Stomach (tissue), 8 donors: ENCODE measurements at regions not wholly inside any gene's neighbourhood (a gene's known extent, or its start where the extent isn't known, plus 50 kb on each side); places are given as distances from the start of the nearest gene placed in this dataset.

Experiments used
- DNase-seq, 2 donors: peaks; one replicate each; pipeline versions ENCODE4 v3.0.0 to v3.0.0-alpha.2; 2013 to 2019
- H3K27ac ChIP-seq, 5 donors: fragments of 200-600 bp in 4 of 5; sonication (generic) in 4 of 5; one replicate each; pipeline ENCODE4 v1.5.1; 2013 to 2019; ENCODE audit warnings: mild to moderate bottlenecking in 1 of 5, moderate library complexity in 1 of 5
- H3K27me3 ChIP-seq, 3 donors: fragments of 200-600 bp; sonication (generic); one replicate each; pipeline ENCODE4 v1.5.1; 2017 to 2019; ENCODE audit warnings: mixed run types in 1 of 3
- H3K36me3 ChIP-seq, 4 donors: fragments of 200-600 bp; sonication (generic); 1 replicate in 3 of 4; 2 replicates in 1 of 4; pipeline ENCODE4 v1.5.1; 2016 to 2019
- H3K4me1 ChIP-seq, 4 donors: fragments of 200-600 bp; sonication (generic); one replicate each; pipeline ENCODE4 v1.5.1; 2016 to 2019
- H3K4me3 ChIP-seq, 4 donors: fragments of 200-600 bp; sonication (generic) in 3 of 4; one replicate each; pipeline ENCODE4 v1.5.1; 2016 to 2019; ENCODE audit warnings: mild to moderate bottlenecking in 1 of 4
- H3K9me3 ChIP-seq, 4 donors: fragments of 200-600 bp; sonication (generic); one replicate each; pipeline ENCODE4 v1.5.1; 2016 to 2019
- CTCF ChIP-seq, 7 experiments: fragments of 450-650 bp in 4 of 7; fragments of 200-600 bp in 3 of 7; sonication (generic) in 3 of 7; IDR thresholded peaks; one replicate each; pipeline ENCODE4 v1.5.1; 2016 to 2019; ENCODE audit warnings: antibody characterized with exemption in 7 of 7, control low read depth in 2 of 7, mild to moderate bottlenecking in 1 of 7
- EP300 ChIP-seq: sonication (generic); formaldehyde crosslinking; IDR thresholded peaks from one replicate; pipeline ENCODE4 v1.6.1; 2017; ENCODE audit warnings: antibody characterized with exemption
- POLR2A ChIP-seq, 4 donors: fragments of 450-650 bp; IDR thresholded peaks; one replicate each; pipeline ENCODE4 v1.6.1; 2016; ENCODE audit warnings: antibody characterized with exemption in 4 of 4, control low read depth in 2 of 4, mild to moderate bottlenecking in 1 of 4, moderate library complexity in 1 of 4
- POLR2AphosphoS5 ChIP-seq, 3 donors: sonication (generic); formaldehyde crosslinking; IDR thresholded peaks; one replicate each; pipeline ENCODE4 v1.6.1; 2016; ENCODE audit warnings: antibody characterized with exemption in 3 of 3
- WGBS, 5 donors: extraction: QIAGEN DNeasy Blood & Tissue Kit in 3 of 5; methylation state at CpG; one replicate each; pipeline versions ENCODE4 v1.1.5 to v1.1.7; 2013 to 2018; 5-methylcytosine and 5-hydroxymethylcytosine counted together
- intact Hi-C: fragments of 100-400 bp; cut with DNase I; formaldehyde crosslinking; loops from one replicate; pipeline ENCODE4 v1.15.1; 2023; ENCODE audit warnings: low total_unique reads
- donor health status: healthy with polysubstance abuse.
- donor health status: Bipolar disorder and iron deficiency.
- donor health status: healthy.

GRCh38 chr5:162227075-162227474, 159.5 kb downstream of the GABRG2 start:
- peaks cover 0 to 4% (median 0%) of the 10 kb centered on the region in 4 donors for H3K9me3 ChIP-seq
- H3K4me3 ChIP-seq, result no peak overlapping the region
- intact Hi-C loops, result no loop called here
- no peak for DNase-seq
- WGBS, 5 donors, result 34 to 54% (median 40%) methylated on average over 2 of the region's 2 CpGs
- no peak overlapping the region for H3K27ac ChIP-seq
- no peak for TF ChIP-seq POLR2AphosphoS5 (IDR thresholded peaks at IDR 0.05)
- no peak for TF ChIP-seq POLR2A (IDR thresholded peaks at IDR 0.05)
- H3K36me3 ChIP-seq, result no peaks in the 10 kb centered on the region
- no peaks in the 10 kb centered on the region for H3K27me3 ChIP-seq
- no peaks in the 10 kb centered on the region for H3K4me1 ChIP-seq

- H3K4me1 ChIP-seq, result no peaks in the 10 kb centered on the region
- no peak for TF ChIP-seq EP300
- no peaks in the 10 kb centered on the region for H3K36me3 ChIP-seq
- 68 to 85% (median 83%) methylated on average over 3 of the region's 3 CpGs for WGBS, 5 donors
- H3K9me3 ChIP-seq, result peaks cover 0 to 5% (median 2%) of the 10 kb centered on the region in 4 donors
- DNase-seq, result no peak
- intact Hi-C loops, result no loop called here
- H3K27ac ChIP-seq, result no peak overlapping the region
- no peaks in the 10 kb centered on the region for H3K27me3 ChIP-seq
- H3K4me3 ChIP-seq, result no peak overlapping the region
These were observed 162.8 kb downstream of the GABRG2 start for GRCh38 chr5:162230348-162230747.

GRCh38 chr5:162231522-162231921, 163.9 kb downstream of the GABRG2 start:
- H3K9me3 ChIP-seq, result peaks cover 0 to 16% (median 7%) of the 10 kb centered on the region in 4 donors
- H3K27me3 ChIP-seq, result no peaks in the 10 kb centered on the region
- no peak for DNase-seq
- intact Hi-C loops, result no loop called here
- TF ChIP-seq POLR2AphosphoS5 (IDR thresholded peaks at IDR 0.05) (no peak), POLR2A (IDR thresholded peaks at IDR 0.05) (no peak), EP300 (no peak), CTCF (IDR thresholded peaks at IDR 0.05) (no peak)
- no peaks in the 10 kb centered on the region for H3K4me1 ChIP-seq
- H3K4me3 ChIP-seq, result no peak overlapping the region
- WGBS, 5 donors, result 45 to 88% (median 59%) methylated on average over 1 of the region's 1 CpG
- no peaks in the 10 kb centered on the region for H3K36me3 ChIP-seq
- no peak overlapping the region for H3K27ac ChIP-seq

DNA sequence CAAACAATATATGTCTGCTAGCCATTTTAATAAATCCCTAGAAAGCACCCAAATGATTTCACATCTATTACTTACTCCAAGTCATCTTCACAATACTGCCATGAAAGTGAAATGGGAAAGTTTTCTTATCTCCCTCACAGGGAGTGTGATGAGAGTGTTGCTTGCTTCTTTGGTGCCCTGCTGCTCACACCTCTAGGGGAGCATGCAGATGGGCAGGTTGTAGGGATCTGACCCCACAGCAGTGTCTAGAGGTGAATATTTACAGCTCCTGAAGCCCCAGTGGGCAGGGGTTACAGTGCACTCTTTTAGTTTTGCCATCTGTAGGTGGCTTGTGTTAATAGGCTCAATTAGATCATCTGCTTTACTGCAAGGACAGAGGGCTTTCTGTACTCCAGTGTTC, 173.2 kb downstream of the GABRG2 start:
- H3K27ac ChIP-seq, result no peak overlapping the region
- DNase-seq, result no peak
- H3K4me3 ChIP-seq, result no peak overlapping the region
- H3K36me3 ChIP-seq, result no peaks in the 10 kb centered on the region
- H3K27me3 ChIP-seq, result no peaks in the 10 kb centered on the region
- TF ChIP-seq EP300, result no peak
- TF ChIP-seq POLR2AphosphoS5 (IDR thresholded peaks at IDR 0.05), result no peak
- no peak for TF ChIP-seq CTCF (IDR thresholded peaks at IDR 0.05)
- TF ChIP-seq POLR2A (IDR thresholded peaks at IDR 0.05), result no peak
- peaks cover 0 to 14% (median 11%) of the 10 kb centered on the region in 4 donors for H3K9me3 ChIP-seq
- no peaks in the 10 kb centered on the region for H3K4me1 ChIP-seq
- intact Hi-C loops, result no loop called here

DNA sequence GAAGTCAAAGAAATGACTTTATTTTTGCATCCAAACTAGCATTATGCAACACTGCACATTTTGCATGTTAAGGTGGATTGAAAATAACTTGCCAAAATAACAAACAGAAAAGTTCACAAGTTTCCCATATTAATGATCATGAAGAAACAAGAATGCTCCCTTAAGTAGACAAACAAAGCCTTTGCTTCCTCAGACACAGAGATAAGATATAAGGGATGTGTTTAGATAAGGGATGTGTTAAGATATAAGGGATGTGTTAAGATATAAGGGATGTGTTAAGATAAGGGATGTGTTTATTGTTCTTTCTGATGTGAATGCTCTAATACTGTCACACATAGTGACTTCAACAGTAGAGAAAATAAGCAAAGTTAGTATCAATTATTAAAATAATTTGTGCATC, 174.8 kb downstream of the GABRG2 start:
- Histone ChIP-seq H3K9me3 (no peaks in the 10 kb centered on the region), H3K4me3 (no peak overlapping the region), H3K36me3 (no peaks in the 10 kb centered on the region), H3K27ac (no peak overlapping the region), H3K27me3 (no peaks in the 10 kb centered on the region), H3K4me1 (no peaks in the 10 kb centered on the region)
- intact Hi-C loops, result no loop called here
- TF ChIP-seq POLR2AphosphoS5 (IDR thresholded peaks at IDR 0.05) (no peak), EP300 (no peak), POLR2A (IDR thresholded peaks at IDR 0.05) (no peak), CTCF (IDR thresholded peaks at IDR 0.05) (no peak)
- DNase-seq, result no peak
